ENCODE measurements at regions not wholly inside any gene's neighbourhood (a gene's known extent, or its start where the extent isn't known, plus 50 kb on each side); places are given as distances from the start of the nearest gene placed in this dataset.

- Histone ChIP-seq H3K4me3 (ENCODE audit: low read length) (no peak overlapping the region), H3K27ac (ENCODE audit: low read depth, low read length) (no peak overlapping the region), H3K9ac (ENCODE audit: extremely low read depth, low read length, poor library complexity, severe bottlenecking) (no peak overlapping the region), H3K36me3 (ENCODE audit: control insufficient read depth, insufficient read depth, low read length) (no peaks in the 10 kb centered on the region), H3K27me3 (ENCODE audit: control insufficient read depth, insufficient read depth, low read length, poor library complexity, severe bottlenecking) (no peaks in the 10 kb centered on the region), H3K4me1 (ENCODE audit: control insufficient read depth, insufficient read depth, low read length) (no peaks in the 10 kb centered on the region), H3K9me3 (ENCODE audit: control insufficient read depth, low read length) (no peaks in the 10 kb centered on the region)
- no peak for TF ChIP-seq CTCF (conservative IDR thresholded peaks at IDR 0.05)
- Mint-ChIP-seq H3K36me3 (ENCODE audit: low read depth) (no peaks in the 10 kb centered on the region), H3K4me1 (no peaks in the 10 kb centered on the region), H3K9me3 (no peaks in the 10 kb centered on the region), H3K27ac (no peak overlapping the region), H3K4me3 (no peak overlapping the region), H3K27me3 (ENCODE audit: insufficient read depth) (no peaks in the 10 kb centered on the region)
- WGBS, 2 experiments (ENCODE audit: insufficient coverage in 1 of 2, insufficient read length in 1 of 2), result 73 to 100% methylated on average over 1 of the region's 1 CpG
- no peak for DNase-seq
Observed at GRCh38 chr18:53784253-53784652, 440.2 kb downstream of the MBD2 start.

- no peaks in the 10 kb centered on the region for H3K36me3 ChIP-seq (ENCODE audit: control insufficient read depth, insufficient read depth, low read length)
- H3K9ac ChIP-seq (ENCODE audit: extremely low read depth, low read length, poor library complexity, severe bottlenecking), result no peak overlapping the region
- Mint-ChIP-seq H3K4me1 (no peaks in the 10 kb centered on the region), H3K36me3 (ENCODE audit: low read depth) (no peaks in the 10 kb centered on the region), H3K27me3 (ENCODE audit: insufficient read depth) (no peaks in the 10 kb centered on the region), H3K9me3 (no peaks in the 10 kb centered on the region), H3K27ac (no peak overlapping the region), H3K4me3 (no peak overlapping the region)
- no peak overlapping the region for H3K27ac ChIP-seq (ENCODE audit: low read depth, low read length)
- no peak overlapping the region for H3K4me3 ChIP-seq (ENCODE audit: low read length)
- no peaks in the 10 kb centered on the region for H3K4me1 ChIP-seq (ENCODE audit: control insufficient read depth, insufficient read depth, low read length)
- 78% methylated on average over 1 of the region's 1 CpG; no CpG with 5 or more reads in 1 of the 2 experiments for WGBS, 2 experiments (ENCODE audit: insufficient coverage in 1 of 2, insufficient read length in 1 of 2)
- H3K9me3 ChIP-seq (ENCODE audit: control insufficient read depth, low read length), result no peaks in the 10 kb centered on the region
- TF ChIP-seq CTCF (conservative IDR thresholded peaks at IDR 0.05), result no peak
- H3K27me3 ChIP-seq (ENCODE audit: control insufficient read depth, insufficient read depth, low read length, poor library complexity, severe bottlenecking), result no peaks in the 10 kb centered on the region
- DNase-seq, result no peak
Observed at GRCh38 chr18:53780666-53781065, 443.8 kb downstream of the MBD2 start.

GRCh38 chr18:53772293-53772692 is 452.2 kb downstream of the MBD2 start:
- H3K36me3 Mint-ChIP-seq (ENCODE audit: low read depth), result no peaks in the 10 kb centered on the region
- no peak overlapping the region for H3K27ac Mint-ChIP-seq
- no peaks in the 10 kb centered on the region for H3K36me3 ChIP-seq (ENCODE audit: control insufficient read depth, insufficient read depth, low read length)
- H3K9me3 ChIP-seq (ENCODE audit: control insufficient read depth, low read length), result no peaks in the 10 kb centered on the region
- H3K4me3 Mint-ChIP-seq, result no peak overlapping the region
- H3K9me3 Mint-ChIP-seq, result no peaks in the 10 kb centered on the region
- DNase-seq, result no peak
- H3K27ac ChIP-seq (ENCODE audit: low read depth, low read length), result no peak overlapping the region
- no peaks in the 10 kb centered on the region for H3K4me1 ChIP-seq (ENCODE audit: control insufficient read depth, insufficient read depth, low read length)
- no peak for TF ChIP-seq CTCF (conservative IDR thresholded peaks at IDR 0.05)
- no peak overlapping the region for H3K9ac ChIP-seq (ENCODE audit: extremely low read depth, low read length, poor library complexity, severe bottlenecking)
- H3K27me3 Mint-ChIP-seq (ENCODE audit: insufficient read depth), result no peaks in the 10 kb centered on the region
- 98% methylated on average over 2 of the region's 2 CpGs; no CpG with 5 or more reads in 1 of the 2 experiments for WGBS, 2 experiments (ENCODE audit: insufficient coverage in 1 of 2, insufficient read length in 1 of 2)
- no peaks in the 10 kb centered on the region for H3K27me3 ChIP-seq (ENCODE audit: control insufficient read depth, insufficient read depth, low read length, poor library complexity, severe bottlenecking)
- no peaks in the 10 kb centered on the region for H3K4me1 Mint-ChIP-seq
- H3K4me3 ChIP-seq (ENCODE audit: low read length), result no peak overlapping the region

All from endodermal cell (in vitro differentiated cells).